ENCODE measurements at regions not wholly inside any gene's neighbourhood (a gene's known extent, or its start where the extent isn't known, plus 50 kb on each side); places are given as distances from the start of the nearest gene placed in this dataset.

DNA sequence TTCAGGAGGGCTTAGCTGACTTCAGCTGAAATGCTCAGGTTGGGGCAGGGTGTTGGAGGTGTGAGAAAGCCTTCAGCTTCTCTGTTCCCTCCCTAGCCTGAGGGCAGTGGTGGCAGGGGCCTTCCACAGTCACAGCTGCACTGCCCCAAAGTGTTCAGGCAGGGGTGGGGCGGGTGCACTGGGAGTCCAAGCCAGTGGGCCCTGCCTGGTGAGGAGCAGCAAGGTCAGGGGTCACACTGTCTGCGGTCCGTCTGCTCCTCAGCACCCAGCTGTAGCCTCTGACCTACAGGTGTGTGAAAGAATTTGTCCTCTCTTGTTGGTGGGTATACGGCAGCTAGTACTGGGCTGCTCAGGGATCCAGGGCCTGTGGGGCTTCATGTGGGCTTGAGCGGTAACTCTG is 490.4 kb upstream of the NCAM2 start:
- DNase-seq (ENCODE audit: low read depth, low spot score) (no peak), ATAC-seq (no peak)
- Histone ChIP-seq H3K4me2 (ENCODE audit: low read length) (no peak overlapping the region), H3K36me3 (ENCODE audit: control insufficient read depth in 1 of 2, insufficient read depth in 2 of 2, low read length in 2 of 2) (no peaks in the 10 kb centered on the region), H3K9me3 (ENCODE audit: control insufficient read depth in 1 of 2, insufficient read depth in 1 of 2, low read depth in 1 of 2, low read length in 2 of 2) (peaks cover 9 to 43% of the 10 kb centered on the region in 2 experiments; a peak in 3 of 4 replicates), H3K27ac (ENCODE audit: low read depth, low read length) (no peak overlapping the region), H3K9ac (ENCODE audit: low read length) (no peak overlapping the region), H3K9me2 (ENCODE audit: insufficient read depth) (no peaks in the 10 kb centered on the region), H4K20me1 (ENCODE audit: insufficient read depth) (no peaks in the 10 kb centered on the region), H2AFZ (ENCODE audit: low read depth, low read length, poor library complexity, severe bottlenecking) (no peak overlapping the region), H3K4me1 (ENCODE audit: control insufficient read depth in 1 of 2, insufficient read depth in 2 of 2, low read length in 2 of 2) (no peaks in the 10 kb centered on the region), H3K79me2 (ENCODE audit: insufficient read depth, low read length) (no peaks in the 10 kb centered on the region), H3K27me3 (ENCODE audit: insufficient read depth, low read length) (no peaks in the 10 kb centered on the region), H3K4me3 (replicated peaks in 1 of 2; ENCODE audit: low read depth in 1 of 2, low read length in 2 of 2) (no peak overlapping the region)
- no peak for TF ChIP-seq SIN3A (IDR thresholded peaks at IDR 0.05; ENCODE audit: low read depth)
- TF ChIP-seq, protein P1, sequence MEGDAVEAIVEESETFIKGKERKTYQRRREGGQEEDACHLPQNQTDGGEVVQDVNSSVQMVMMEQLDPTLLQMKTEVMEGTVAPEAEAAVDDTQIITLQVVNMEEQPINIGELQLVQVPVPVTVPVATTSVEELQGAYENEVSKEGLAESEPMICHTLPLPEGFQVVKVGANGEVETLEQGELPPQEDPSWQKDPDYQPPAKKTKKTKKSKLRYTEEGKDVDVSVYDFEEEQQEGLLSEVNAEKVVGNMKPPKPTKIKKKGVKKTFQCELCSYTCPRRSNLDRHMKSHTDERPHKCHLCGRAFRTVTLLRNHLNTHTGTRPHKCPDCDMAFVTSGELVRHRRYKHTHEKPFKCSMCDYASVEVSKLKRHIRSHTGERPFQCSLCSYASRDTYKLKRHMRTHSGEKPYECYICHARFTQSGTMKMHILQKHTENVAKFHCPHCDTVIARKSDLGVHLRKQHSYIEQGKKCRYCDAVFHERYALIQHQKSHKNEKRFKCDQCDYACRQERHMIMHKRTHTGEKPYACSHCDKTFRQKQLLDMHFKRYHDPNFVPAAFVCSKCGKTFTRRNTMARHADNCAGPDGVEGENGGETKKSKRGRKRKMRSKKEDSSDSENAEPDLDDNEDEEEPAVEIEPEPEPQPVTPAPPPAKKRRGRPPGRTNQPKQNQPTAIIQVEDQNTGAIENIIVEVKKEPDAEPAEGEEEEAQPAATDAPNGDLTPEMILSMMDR (IDR thresholded peaks at IDR 0.05 in 2 of 3, conservative IDR thresholded peaks at IDR 0.05 in 1 of 3; ENCODE audit: borderline replicate concordance in 1 of 3, insufficient read depth in 1 of 3, low read depth in 2 of 3, low read length in 2 of 3), result no peak
- TF ChIP-seq SRF (IDR thresholded peaks at IDR 0.05; ENCODE audit: low read depth), result no peak
- TF ChIP-seq POLR2AphosphoS5 (IDR thresholded peaks at IDR 0.05; ENCODE audit: low read depth, low read length), result no peak
- TF ChIP-seq, protein P2, sequence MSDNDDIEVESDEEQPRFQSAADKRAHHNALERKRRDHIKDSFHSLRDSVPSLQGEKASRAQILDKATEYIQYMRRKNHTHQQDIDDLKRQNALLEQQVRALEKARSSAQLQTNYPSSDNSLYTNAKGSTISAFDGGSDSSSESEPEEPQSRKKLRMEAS (IDR thresholded peaks at IDR 0.05), result no peak
- TF ChIP-seq FOSL1 (IDR thresholded peaks at IDR 0.05; ENCODE audit: low read depth), result no peak
- no peak for TF ChIP-seq TCF7L2 (IDR thresholded peaks at IDR 0.05; ENCODE audit: borderline replicate concordance, extremely low read depth, insufficient read depth, insufficient read length)
- no peak for TF ChIP-seq ATF3 (IDR thresholded peaks at IDR 0.05)
- CTCF ChIA-PET, result no interaction called here
- no TSS peak for BruUV-seq (replicated peaks)
- RAD21 ChIA-PET (ENCODE audit: low non-redundant PET in 1 of 2, low total read pairs in 2 of 2, uncharacterized antibody in 2 of 2, unreplicated experiment in 2 of 2), result no interaction called here
- intact Hi-C loops (cut with micrococcal nuclease), result no loop called here
- POLR2A ChIA-PET, result no interaction called here

All from HCT116 (cell line).